ENCODE measurements at regions not wholly inside any gene's neighbourhood (a gene's known extent, or its start where the extent isn't known, plus 50 kb on each side); places are given as distances from the start of the nearest gene placed in this dataset.

GRCh38 chr2:167340322-167340721 lies 452.0 kb downstream of the XIRP2 start:
- Histone ChIP-seq H3K9me1 (ENCODE audit: control insufficient read depth, extremely low read depth, insufficient read depth, low read length) (no peaks in the 10 kb centered on the region), H3K9ac (ENCODE audit: control insufficient read depth, extremely low read depth, insufficient read depth, low read length) (no peak overlapping the region), H3K4me1 (ENCODE audit: control insufficient read depth, extremely low read depth, insufficient read depth, low read length) (no peaks in the 10 kb centered on the region), H2AFZ (ENCODE audit: control insufficient read depth, low read length) (no peak overlapping the region), H3K4me3 (ENCODE audit: control insufficient read depth in 2 of 3, extremely low read depth in 1 of 3, insufficient read depth in 2 of 3, low read depth in 1 of 3, low read length in 3 of 3) (no peak overlapping the region), H3K27me3 (ENCODE audit: control insufficient read depth, extremely low read depth, insufficient read depth, low read length) (no peaks in the 10 kb centered on the region), H3K36me3 (ENCODE audit: control insufficient read depth in 2 of 2, extremely low read depth in 1 of 2, insufficient read depth in 2 of 2, low read length in 2 of 2) (no peaks in the 10 kb centered on the region), H3K9me3 (ENCODE audit: control insufficient read depth, low read depth, low read length) (no peaks in the 10 kb centered on the region), H4K20me1 (ENCODE audit: control insufficient read depth, extremely low read depth, insufficient read depth, low read length) (no peaks in the 10 kb centered on the region), H3K4me2 (ENCODE audit: control insufficient read depth, extremely low read depth, insufficient read depth, low read depth, low read length) (no peak overlapping the region), H3K79me2 (ENCODE audit: control insufficient read depth, insufficient read depth, low read length) (no peaks in the 10 kb centered on the region), H3K27ac (ENCODE audit: control insufficient read depth, insufficient read depth, low read length) (no peak overlapping the region)
- dilution Hi-C loops (cut with MboI; ENCODE audit: extremely low pct_ligation_motif_present, low sequenced_read_pairs): no loop called here
- TF ChIP-seq EZH2 (IDR thresholded peaks at IDR 0.05; ENCODE audit: low read length) (no peak), CTCF (optimal IDR thresholded peaks at IDR 0.05 in 1 of 3, IDR thresholded peaks at IDR 0.05 in 1 of 3, conservative IDR thresholded peaks at IDR 0.05 in 1 of 3; ENCODE audit: extremely low read depth in 1 of 3, insufficient read depth in 2 of 3, low read length in 3 of 3) (no peak)
- FAIRE-seq (no peak), DNase-seq (ENCODE audit: low read depth, low spot score) (no peak)

- dilution Hi-C loops (cut with MboI; ENCODE audit: extremely low pct_ligation_motif_present, low sequenced_read_pairs): no loop called here
- no peak for FAIRE-seq
Measured at GRCh38 chr2:167336213-167336612, 447.9 kb downstream of the XIRP2 start.

More at GRCh38 chr2:167336213-167336612, 447.9 kb downstream of the XIRP2 start:
- Histone ChIP-seq H3K27ac (ENCODE audit: control insufficient read depth, insufficient read depth, low read length) (no peak overlapping the region), H3K79me2 (ENCODE audit: control insufficient read depth, insufficient read depth, low read length) (no peaks in the 10 kb centered on the region), H3K4me3 (ENCODE audit: control insufficient read depth in 2 of 3, extremely low read depth in 1 of 3, insufficient read depth in 2 of 3, low read depth in 1 of 3, low read length in 3 of 3) (no peak overlapping the region), H3K4me1 (ENCODE audit: control insufficient read depth, extremely low read depth, insufficient read depth, low read length) (no peaks in the 10 kb centered on the region), H2AFZ (ENCODE audit: control insufficient read depth, low read length) (no peak overlapping the region), H3K9me3 (ENCODE audit: control insufficient read depth, low read depth, low read length) (no peaks in the 10 kb centered on the region), H3K9me1 (ENCODE audit: control insufficient read depth, extremely low read depth, insufficient read depth, low read length) (no peaks in the 10 kb centered on the region), H3K27me3 (ENCODE audit: control insufficient read depth, extremely low read depth, insufficient read depth, low read length) (no peaks in the 10 kb centered on the region), H3K36me3 (ENCODE audit: control insufficient read depth in 2 of 2, extremely low read depth in 1 of 2, insufficient read depth in 2 of 2, low read length in 2 of 2) (no peaks in the 10 kb centered on the region), H4K20me1 (ENCODE audit: control insufficient read depth, extremely low read depth, insufficient read depth, low read length) (no peaks in the 10 kb centered on the region), H3K9ac (ENCODE audit: control insufficient read depth, extremely low read depth, insufficient read depth, low read length) (no peak overlapping the region), H3K4me2 (ENCODE audit: control insufficient read depth, extremely low read depth, insufficient read depth, low read depth, low read length) (no peak overlapping the region)
- no peak for TF ChIP-seq CTCF (optimal IDR thresholded peaks at IDR 0.05 in 1 of 3, IDR thresholded peaks at IDR 0.05 in 1 of 3, conservative IDR thresholded peaks at IDR 0.05 in 1 of 3; ENCODE audit: extremely low read depth in 1 of 3, insufficient read depth in 2 of 3, low read length in 3 of 3)
- TF ChIP-seq EZH2 (IDR thresholded peaks at IDR 0.05; ENCODE audit: low read length): no peak
- no peak for DNase-seq (ENCODE audit: low read depth, low spot score)

All from keratinocyte (primary cell).